ENCODE measurements at regions not wholly inside any gene's neighbourhood (a gene's known extent, or its start where the extent isn't known, plus 50 kb on each side); places are given as distances from the start of the nearest gene placed in this dataset.

- no peak overlapping the region for H3K27ac ChIP-seq (ENCODE audit: low read depth in 2 of 2, low read length in 2 of 2)
- no peaks in the 10 kb centered on the region for H3K36me3 ChIP-seq (ENCODE audit: control insufficient read depth in 2 of 2, insufficient read depth in 2 of 2, low read length in 2 of 2)
- H3K9ac ChIP-seq (ENCODE audit: low read depth in 1 of 2, low read length in 2 of 2): no peak overlapping the region
- no peaks in the 10 kb centered on the region for H3K4me1 ChIP-seq (ENCODE audit: control insufficient read depth in 2 of 2, insufficient read depth in 2 of 2, low read length in 2 of 2)
- H3K9me3 ChIP-seq (ENCODE audit: control insufficient read depth in 2 of 2, low read length in 2 of 2): no peaks in the 10 kb centered on the region
- H3K4me3 ChIP-seq (ENCODE audit: low read length in 2 of 2): no peak overlapping the region
- no peaks in the 10 kb centered on the region for H3K27me3 ChIP-seq (ENCODE audit: control insufficient read depth in 2 of 2, insufficient read depth in 2 of 2, low read length in 2 of 2)
Measured at GRCh38 chr17:79326814-79327213, 252.2 kb downstream of the ENGASE start.

- Histone ChIP-seq H3K36me3 (ENCODE audit: control insufficient read depth in 2 of 2, insufficient read depth in 2 of 2, low read length in 2 of 2) (no peaks in the 10 kb centered on the region), H3K9ac (ENCODE audit: low read depth in 1 of 2, low read length in 2 of 2) (no peak overlapping the region), H3K9me3 (ENCODE audit: control insufficient read depth in 2 of 2, low read length in 2 of 2) (no peaks in the 10 kb centered on the region), H3K27ac (ENCODE audit: low read depth in 2 of 2, low read length in 2 of 2) (no peak overlapping the region), H3K4me3 (ENCODE audit: low read length in 2 of 2) (no peak overlapping the region), H3K4me1 (ENCODE audit: control insufficient read depth in 2 of 2, insufficient read depth in 2 of 2, low read length in 2 of 2) (no peaks in the 10 kb centered on the region), H3K27me3 (ENCODE audit: control insufficient read depth in 2 of 2, insufficient read depth in 2 of 2, low read length in 2 of 2) (no peaks in the 10 kb centered on the region)
Measured at GRCh38 chr17:79325709-79326430, 251.2 kb downstream of the ENGASE start.

- Histone ChIP-seq H3K36me3 (ENCODE audit: control insufficient read depth in 2 of 2, insufficient read depth in 2 of 2, low read length in 2 of 2) (no peaks in the 10 kb centered on the region), H3K27ac (ENCODE audit: low read depth in 2 of 2, low read length in 2 of 2) (no peak overlapping the region), H3K4me1 (ENCODE audit: control insufficient read depth in 2 of 2, insufficient read depth in 2 of 2, low read length in 2 of 2) (no peaks in the 10 kb centered on the region), H3K9ac (ENCODE audit: low read depth in 1 of 2, low read length in 2 of 2) (no peak overlapping the region), H3K4me3 (ENCODE audit: low read length in 2 of 2) (no peak overlapping the region), H3K9me3 (ENCODE audit: control insufficient read depth in 2 of 2, low read length in 2 of 2) (no peaks in the 10 kb centered on the region), H3K27me3 (ENCODE audit: control insufficient read depth in 2 of 2, insufficient read depth in 2 of 2, low read length in 2 of 2) (no peaks in the 10 kb centered on the region)
Measured at GRCh38 chr17:79324194-79324593, 249.6 kb downstream of the ENGASE start.

GRCh38 chr17:79323566-79323965 lies 248.9 kb downstream of the ENGASE start:
- Histone ChIP-seq H3K4me3 (ENCODE audit: low read length in 2 of 2) (no peak overlapping the region), H3K9me3 (ENCODE audit: control insufficient read depth in 2 of 2, low read length in 2 of 2) (no peaks in the 10 kb centered on the region), H3K27ac (ENCODE audit: low read depth in 2 of 2, low read length in 2 of 2) (no peak overlapping the region), H3K36me3 (ENCODE audit: control insufficient read depth in 2 of 2, insufficient read depth in 2 of 2, low read length in 2 of 2) (no peaks in the 10 kb centered on the region), H3K27me3 (ENCODE audit: control insufficient read depth in 2 of 2, insufficient read depth in 2 of 2, low read length in 2 of 2) (no peaks in the 10 kb centered on the region), H3K4me1 (ENCODE audit: control insufficient read depth in 2 of 2, insufficient read depth in 2 of 2, low read length in 2 of 2) (no peaks in the 10 kb centered on the region), H3K9ac (ENCODE audit: low read depth in 1 of 2, low read length in 2 of 2) (no peak overlapping the region)

GRCh38 chr17:79322211-79323123 lies 247.8 kb downstream of the ENGASE start:
- H3K27me3 ChIP-seq (ENCODE audit: control insufficient read depth in 2 of 2, insufficient read depth in 2 of 2, low read length in 2 of 2): peaks cover under 1 to 2% of the 10 kb centered on the region in 2 donors
- H3K9me3 ChIP-seq (ENCODE audit: control insufficient read depth in 2 of 2, low read length in 2 of 2): no peaks in the 10 kb centered on the region
- H3K4me3 ChIP-seq (ENCODE audit: low read length in 2 of 2): no peak overlapping the region
- H3K36me3 ChIP-seq (ENCODE audit: control insufficient read depth in 2 of 2, insufficient read depth in 2 of 2, low read length in 2 of 2): no peaks in the 10 kb centered on the region
- H3K9ac ChIP-seq (ENCODE audit: low read depth in 1 of 2, low read length in 2 of 2): no peak overlapping the region
- no peaks in the 10 kb centered on the region for H3K4me1 ChIP-seq (ENCODE audit: control insufficient read depth in 2 of 2, insufficient read depth in 2 of 2, low read length in 2 of 2)
- no peak overlapping the region for H3K27ac ChIP-seq (ENCODE audit: low read depth in 2 of 2, low read length in 2 of 2)

GRCh38 chr17:79320331-79320730 lies 245.7 kb downstream of the ENGASE start:
- Histone ChIP-seq H3K4me3 (ENCODE audit: low read length in 2 of 2) (no peak overlapping the region), H3K27me3 (ENCODE audit: control insufficient read depth in 2 of 2, insufficient read depth in 2 of 2, low read length in 2 of 2) (peaks cover 2 to 4% of the 10 kb centered on the region in 2 donors), H3K9me3 (ENCODE audit: control insufficient read depth in 2 of 2, low read length in 2 of 2) (no peaks in the 10 kb centered on the region), H3K27ac (ENCODE audit: low read depth in 2 of 2, low read length in 2 of 2) (no peak overlapping the region), H3K4me1 (ENCODE audit: control insufficient read depth in 2 of 2, insufficient read depth in 2 of 2, low read length in 2 of 2) (no peaks in the 10 kb centered on the region), H3K9ac (ENCODE audit: low read depth in 1 of 2, low read length in 2 of 2) (no peak overlapping the region), H3K36me3 (ENCODE audit: control insufficient read depth in 2 of 2, insufficient read depth in 2 of 2, low read length in 2 of 2) (no peaks in the 10 kb centered on the region)

- H3K4me3 ChIP-seq (ENCODE audit: low read length in 2 of 2): no peak overlapping the region
- no peak overlapping the region for H3K9ac ChIP-seq (ENCODE audit: low read depth in 1 of 2, low read length in 2 of 2)
- H3K27ac ChIP-seq (ENCODE audit: low read depth in 2 of 2, low read length in 2 of 2): no peak overlapping the region
- H3K36me3 ChIP-seq (ENCODE audit: control insufficient read depth in 2 of 2, insufficient read depth in 2 of 2, low read length in 2 of 2): no peaks in the 10 kb centered on the region
- peaks cover 4 to 6% of the 10 kb centered on the region in 2 donors for H3K27me3 ChIP-seq (ENCODE audit: control insufficient read depth in 2 of 2, insufficient read depth in 2 of 2, low read length in 2 of 2)
- no peaks in the 10 kb centered on the region for H3K4me1 ChIP-seq (ENCODE audit: control insufficient read depth in 2 of 2, insufficient read depth in 2 of 2, low read length in 2 of 2)
- no peaks in the 10 kb centered on the region for H3K9me3 ChIP-seq (ENCODE audit: control insufficient read depth in 2 of 2, low read length in 2 of 2)
Measured at GRCh38 chr17:79317916-79318315, 243.3 kb downstream of the ENGASE start.

- H3K4me1 ChIP-seq (ENCODE audit: control insufficient read depth in 2 of 2, insufficient read depth in 2 of 2, low read length in 2 of 2): no peaks in the 10 kb centered on the region
- no peak overlapping the region for H3K9ac ChIP-seq (ENCODE audit: low read depth in 1 of 2, low read length in 2 of 2)
- H3K27ac ChIP-seq (ENCODE audit: low read depth in 2 of 2, low read length in 2 of 2): no peak overlapping the region
- no peaks in the 10 kb centered on the region for H3K9me3 ChIP-seq (ENCODE audit: control insufficient read depth in 2 of 2, low read length in 2 of 2)
- no peaks in the 10 kb centered on the region for H3K36me3 ChIP-seq (ENCODE audit: control insufficient read depth in 2 of 2, insufficient read depth in 2 of 2, low read length in 2 of 2)
- H3K4me3 ChIP-seq (ENCODE audit: low read length in 2 of 2): no peak overlapping the region
- H3K27me3 ChIP-seq (ENCODE audit: control insufficient read depth in 2 of 2, insufficient read depth in 2 of 2, low read length in 2 of 2): peaks cover 4 to 8% of the 10 kb centered on the region in 2 donors
Measured at GRCh38 chr17:79316805-79317204, 242.2 kb downstream of the ENGASE start.

- Histone ChIP-seq H3K9ac (ENCODE audit: low read depth in 1 of 2, low read length in 2 of 2) (no peak overlapping the region), H3K27me3 (ENCODE audit: control insufficient read depth in 2 of 2, insufficient read depth in 2 of 2, low read length in 2 of 2) (peaks cover 7 to 8% of the 10 kb centered on the region in 2 donors), H3K4me1 (ENCODE audit: control insufficient read depth in 2 of 2, insufficient read depth in 2 of 2, low read length in 2 of 2) (no peaks in the 10 kb centered on the region), H3K36me3 (ENCODE audit: control insufficient read depth in 2 of 2, insufficient read depth in 2 of 2, low read length in 2 of 2) (no peaks in the 10 kb centered on the region), H3K27ac (ENCODE audit: low read depth in 2 of 2, low read length in 2 of 2) (no peak overlapping the region), H3K9me3 (ENCODE audit: control insufficient read depth in 2 of 2, low read length in 2 of 2) (no peaks in the 10 kb centered on the region), H3K4me3 (ENCODE audit: low read length in 2 of 2) (no peak overlapping the region)
Measured at GRCh38 chr17:79315358-79316105, 240.9 kb downstream of the ENGASE start.
